ENCODE measurements at regions not wholly inside any gene's neighbourhood (a gene's known extent, or its start where the extent isn't known, plus 50 kb on each side); places are given as distances from the start of the nearest gene placed in this dataset.
"Not testable (repeated sequence)": the region's sequence is repeated elsewhere in the genome, so short reads cannot be mapped to it uniquely, and the experiment has no call there.

- DNase-seq (ENCODE audit: low read depth): no peak
Observed at GRCh38 chr4:173626277-173626676, 96.2 kb upstream of the HAND2 start.

GRCh38 chr4:173618648-173619047 lies 88.6 kb upstream of the HAND2 start:
- DNase-seq (ENCODE audit: low read depth): not testable (repeated sequence)

- no peak for DNase-seq (ENCODE audit: low read depth)
Observed at GRCh38 chr4:173609158-173609557, 79.1 kb upstream of the HAND2 start.

GRCh38 chr4:173608632-173609031 lies 78.6 kb upstream of the HAND2 start:
- not testable (repeated sequence) for DNase-seq (ENCODE audit: low read depth)

- DNase-seq (ENCODE audit: low read depth): no peak
Observed at GRCh38 chr4:173591760-173592159, 61.7 kb upstream of the HAND2 start.

- no peak for DNase-seq (ENCODE audit: low read depth)
Observed at GRCh38 chr4:173590697-173591096, 60.7 kb upstream of the HAND2 start.

GRCh38 chr4:173585876-173586572 lies 56.0 kb upstream of the HAND2 start:
- DNase-seq (ENCODE audit: low read depth): no peak

- DNase-seq (ENCODE audit: low read depth): no peak
Observed at GRCh38 chr4:173584506-173584905, 54.5 kb upstream of the HAND2 start.

All from RPMI7951 (cell line).